HCT116 (cell line): ENCODE measurements at regions not wholly inside any gene's neighbourhood (a gene's known extent, or its start where the extent isn't known, plus 50 kb on each side); places are given as distances from the start of the nearest gene placed in this dataset.

Experiments
- ATAC-seq: fragments of 200-7000 bp; cut with Tn5 transposase; 2 replicates; pipeline ENCODE4 v1.9.1; 2020; ENCODE audit warnings: mild to moderate bottlenecking, moderate library complexity
- BruUV-seq: library from RNA; stranded (reverse); fragments of 400-500 nt; replicated peaks from 2 replicates; lab custom pipeline; 2021; lab: Mats Ljungman, UMichigan
- CTCF ChIA-PET: fragments of 300-600 bp; sonication (Branson Sonifier 250); formaldehyde crosslinking; loops from one replicate; lab custom pipeline; 2021; ENCODE audit warnings: antibody characterized with exemption; lab: Charles Lee
- POLR2A ChIA-PET: fragments of 300-600, 350-600 bp; sonication (Branson Sonifier 250); formaldehyde crosslinking; loops from one replicate; lab custom pipeline; 2021; ENCODE audit warnings: antibody characterized with exemption; lab: Charles Lee
- RAD21 ChIA-PET, 2 experiments: fragments of 300-600 bp; sonication (Branson Sonifier 250); formaldehyde crosslinking; loops; one replicate each; lab custom pipeline; 2023; ENCODE audit warnings: low total read pairs in 2 of 2; ENCODE audit not compliant: uncharacterized antibody in 2 of 2, unreplicated experiment in 2 of 2, low non-redundant PET in 1 of 2; lab: Charles Lee
- DNase-seq: peaks from one replicate; pipeline ENCODE4 v3.0.0-alpha.2; 2010; ENCODE audit warnings: low read depth, low spot score
- H2AFZ ChIP-seq: fragments of 200-600 bp; shearing (Covaris generic), sonication (generic); 2 replicates; pipeline ENCODE4 v1.6.1; 2017; ENCODE audit warnings: low read depth, mixed run types, mixed read lengths, antibody characterized with exemption, low read length; ENCODE audit not compliant: poor library complexity, severe bottlenecking
- H3K27ac ChIP-seq: 2 replicates; pipeline ENCODE4 v1.5.1; 2012; ENCODE audit warnings: low read depth, low read length
- H3K27me3 ChIP-seq: fragments of 200-600 bp; sonication (generic); 2 replicates; pipeline ENCODE4 v1.6.1; 2016; ENCODE audit warnings: mixed run types, low read length, mixed read lengths; ENCODE audit not compliant: insufficient read depth
- H3K36me3 ChIP-seq, 2 experiments: fragments of 200-500 bp in 1 of 2; fragments of 200-600 bp in 1 of 2; sonication (Bioruptor generic) in 1 of 2; sonication (generic) in 1 of 2; 2 replicates each; pipeline versions ENCODE4 v1.5.1 to v1.6.1; 2014 to 2016; ENCODE audit warnings: low read length in 2 of 2, inconsistent platforms in 1 of 2, mixed read lengths in 1 of 2, mixed run types in 1 of 2; ENCODE audit not compliant: insufficient read depth in 2 of 2, control insufficient read depth in 1 of 2
- H3K4me1 ChIP-seq, 2 experiments: fragments of 200-600 bp in 1 of 2; sonication (generic) in 1 of 2; 2 replicates each; pipeline versions ENCODE4 v1.5.1 to v1.6.1; 2012 to 2017; ENCODE audit warnings: low read length in 2 of 2, inconsistent platforms in 1 of 2, mild to moderate bottlenecking in 1 of 2, mixed read lengths in 1 of 2, mixed run types in 1 of 2, moderate library complexity in 1 of 2; ENCODE audit not compliant: insufficient read depth in 2 of 2, control insufficient read depth in 1 of 2
- H3K4me2 ChIP-seq: fragments of 200-600 bp; sonication (generic); 2 replicates; pipeline ENCODE4 v1.6.1; 2017; ENCODE audit warnings: mixed run types, low read length, mixed read lengths
- H3K4me3 ChIP-seq, 2 experiments: fragments of 200-600 bp in 1 of 2; sonication (generic) in 1 of 2; replicated peaks in 1 of 2; 2 replicates each; pipeline ENCODE4 v1.5.1; 2011 to 2016; ENCODE audit warnings: low read length in 2 of 2, control low read depth in 1 of 2, low read depth in 1 of 2, mild to moderate bottlenecking in 1 of 2, mixed read lengths in 1 of 2, mixed run types in 1 of 2
- H3K79me2 ChIP-seq: fragments of 200-600 bp; sonication (generic); 2 replicates; pipeline ENCODE4 v1.6.1; 2017; ENCODE audit warnings: mild to moderate bottlenecking, mixed run types, low read length, moderate library complexity, mixed read lengths; ENCODE audit not compliant: insufficient read depth
- H3K9ac ChIP-seq: fragments of 200-600 bp; sonication (generic); 2 replicates; pipeline ENCODE4 v1.6.1; 2016; ENCODE audit warnings: low read length, mixed read lengths
- H3K9me2 ChIP-seq: fragments of 200-600 bp; sonication (generic), shearing (Covaris generic); 2 replicates; pipeline ENCODE4 v1.6.1; 2017; ENCODE audit warnings: mixed run types, mild to moderate bottlenecking, moderate library complexity; ENCODE audit not compliant: insufficient read depth
- H3K9me3 ChIP-seq, 2 experiments: fragments of 200-500 bp in 1 of 2; fragments of 200-600 bp in 1 of 2; sonication (Bioruptor generic) in 1 of 2; sonication (generic) in 1 of 2; 2 replicates each; pipeline ENCODE4 v1.6.1; 2014 to 2017; ENCODE audit warnings: low read length in 2 of 2, mixed read lengths in 2 of 2, inconsistent platforms in 1 of 2, low read depth in 1 of 2, mild to moderate bottlenecking in 1 of 2, mixed run types in 1 of 2, moderate library complexity in 1 of 2; ENCODE audit not compliant: control insufficient read depth in 1 of 2, insufficient read depth in 1 of 2
- H4K20me1 ChIP-seq: fragments of 200-600 bp; sonication (generic), shearing (Covaris generic); 2 replicates; pipeline ENCODE4 v1.6.1; 2017; ENCODE audit warnings: mixed run types, mild to moderate bottlenecking, moderate library complexity; ENCODE audit not compliant: insufficient read depth
- CBX3 ChIP-seq: IDR thresholded peaks from 2 replicates; pipeline ENCODE4 v1.6.1; 2012; ENCODE audit warnings: low read depth
- CEBPB ChIP-seq: IDR thresholded peaks from 2 replicates; pipeline ENCODE4 v1.6.1; 2012; ENCODE audit warnings: low read depth
- FOSL1 ChIP-seq: IDR thresholded peaks from 2 replicates; pipeline ENCODE4 v1.6.1; 2012; ENCODE audit warnings: low read depth
- JUND ChIP-seq: IDR thresholded peaks from 2 replicates; pipeline ENCODE4 v1.6.1; 2012
- POLR2A ChIP-seq: IDR thresholded peaks from 2 replicates; pipeline ENCODE4 v1.7.0; 2011; ENCODE audit warnings: borderline replicate concordance; ENCODE audit not compliant: insufficient read depth, insufficient read length; ENCODE audit errors: extremely low read depth
- POLR2AphosphoS5 ChIP-seq: IDR thresholded peaks from 2 replicates; pipeline ENCODE4 v1.6.1; 2011; ENCODE audit warnings: mild to moderate bottlenecking, low read depth, low read length, moderate library complexity
- RAD21 ChIP-seq: IDR thresholded peaks from 2 replicates; pipeline ENCODE4 v1.6.1; 2012; ENCODE audit warnings: low read depth, mild to moderate bottlenecking
- SIN3A ChIP-seq: IDR thresholded peaks from 2 replicates; pipeline ENCODE4 v1.6.1; 2012; ENCODE audit warnings: low read depth
- SP1 ChIP-seq: IDR thresholded peaks from 2 replicates; pipeline ENCODE4 v1.6.1; 2012; ENCODE audit warnings: low read depth
- TCF7L2 ChIP-seq: IDR thresholded peaks from 2 replicates; pipeline ENCODE4 v1.7.0; 2011; ENCODE audit warnings: borderline replicate concordance, inconsistent platforms; ENCODE audit not compliant: insufficient read depth, insufficient read length; ENCODE audit errors: extremely low read depth
- YY1 ChIP-seq: IDR thresholded peaks from 2 replicates; pipeline ENCODE4 v1.6.1; 2011; ENCODE audit warnings: low read length, low read depth, moderate library complexity, mild to moderate bottlenecking; ENCODE audit not compliant: insufficient replicate concordance; ENCODE audit errors: extremely low read depth
- intact Hi-C: fragments of 100-400 bp; cut with micrococcal nuclease; formaldehyde crosslinking; loops from 2 replicates; pipeline ENCODE4 v1.10.0; 2022
- TF ChIP-seq, protein P1 (sequence below): IDR thresholded peaks from 2 replicates; pipeline ENCODE4 v1.6.1; 2012
- TF ChIP-seq, protein P2 (sequence below), 3 experiments: fragments of 200-600 bp in 1 of 3; sonication (generic) in 1 of 3; IDR thresholded peaks in 2 of 3; conservative IDR thresholded peaks in 1 of 3; 2 replicates each; pipeline ENCODE4 v1.5.1; 2012 to 2017; ENCODE audit warnings: low read depth in 2 of 3, low read length in 2 of 3, antibody characterized with exemption in 1 of 3, borderline replicate concordance in 1 of 3, control low read depth in 1 of 3, mild to moderate bottlenecking in 1 of 3, mixed read lengths in 1 of 3, mixed run types in 1 of 3, moderate library complexity in 1 of 3; ENCODE audit not compliant: insufficient read depth in 1 of 3
- TF ChIP-seq, protein P3 (sequence below): IDR thresholded peaks from 2 replicates; pipeline ENCODE4 v1.6.1; 2011; ENCODE audit warnings: mild to moderate bottlenecking, low read length, moderate library complexity; ENCODE audit not compliant: insufficient replicate concordance; ENCODE audit errors: extremely low read depth

DNA sequence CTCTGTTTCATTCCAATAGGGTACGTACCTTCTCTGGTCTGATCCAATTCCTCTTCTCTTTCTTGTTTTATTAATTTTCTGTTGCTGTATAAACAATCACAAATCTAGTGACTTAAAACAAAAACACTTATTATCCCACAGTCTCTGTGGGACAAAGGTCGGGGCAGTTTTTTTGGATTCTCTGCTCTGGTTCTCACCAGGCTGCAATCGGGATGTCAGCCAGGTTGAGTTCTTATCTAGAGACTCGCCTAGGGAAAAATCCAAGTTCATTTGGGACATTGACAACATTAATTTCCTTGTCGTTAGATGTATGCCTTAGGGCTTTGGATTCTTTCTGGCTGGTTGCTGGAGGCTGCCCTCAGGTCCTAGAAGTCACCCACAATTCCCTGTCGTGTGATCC lies 430.5 kb upstream of the RORB start:
- CTCF ChIA-PET, result no interaction called here
- intact Hi-C loops, result no loop called here
- TF ChIP-seq POLR2A, result no peak
- no peak for TF ChIP-seq SIN3A
- TF ChIP-seq, protein P1, sequence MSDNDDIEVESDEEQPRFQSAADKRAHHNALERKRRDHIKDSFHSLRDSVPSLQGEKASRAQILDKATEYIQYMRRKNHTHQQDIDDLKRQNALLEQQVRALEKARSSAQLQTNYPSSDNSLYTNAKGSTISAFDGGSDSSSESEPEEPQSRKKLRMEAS, result no peak
- no peak for TF ChIP-seq CBX3
- no peak for TF ChIP-seq RAD21
- TF ChIP-seq YY1, result no peak
- no peak for TF ChIP-seq POLR2AphosphoS5
- TF ChIP-seq, protein P2, sequence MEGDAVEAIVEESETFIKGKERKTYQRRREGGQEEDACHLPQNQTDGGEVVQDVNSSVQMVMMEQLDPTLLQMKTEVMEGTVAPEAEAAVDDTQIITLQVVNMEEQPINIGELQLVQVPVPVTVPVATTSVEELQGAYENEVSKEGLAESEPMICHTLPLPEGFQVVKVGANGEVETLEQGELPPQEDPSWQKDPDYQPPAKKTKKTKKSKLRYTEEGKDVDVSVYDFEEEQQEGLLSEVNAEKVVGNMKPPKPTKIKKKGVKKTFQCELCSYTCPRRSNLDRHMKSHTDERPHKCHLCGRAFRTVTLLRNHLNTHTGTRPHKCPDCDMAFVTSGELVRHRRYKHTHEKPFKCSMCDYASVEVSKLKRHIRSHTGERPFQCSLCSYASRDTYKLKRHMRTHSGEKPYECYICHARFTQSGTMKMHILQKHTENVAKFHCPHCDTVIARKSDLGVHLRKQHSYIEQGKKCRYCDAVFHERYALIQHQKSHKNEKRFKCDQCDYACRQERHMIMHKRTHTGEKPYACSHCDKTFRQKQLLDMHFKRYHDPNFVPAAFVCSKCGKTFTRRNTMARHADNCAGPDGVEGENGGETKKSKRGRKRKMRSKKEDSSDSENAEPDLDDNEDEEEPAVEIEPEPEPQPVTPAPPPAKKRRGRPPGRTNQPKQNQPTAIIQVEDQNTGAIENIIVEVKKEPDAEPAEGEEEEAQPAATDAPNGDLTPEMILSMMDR (IDR thresholded peaks at IDR 0.05 in 2 of 3, conservative IDR thresholded peaks at IDR 0.05 in 1 of 3; ENCODE audit: borderline replicate concordance in 1 of 3, insufficient read depth in 1 of 3, low read depth in 2 of 3, low read length in 2 of 3), result no peak
- no peak for TF ChIP-seq CEBPB
- RAD21 ChIA-PET, result no interaction called here
- Histone ChIP-seq H3K79me2 (no peaks in the 10 kb centered on the region), H3K4me1 (no peaks in the 10 kb centered on the region), H4K20me1 (no peaks in the 10 kb centered on the region), H3K27me3 (no peaks in the 10 kb centered on the region), H3K9ac (no peak overlapping the region), H3K4me2 (no peak overlapping the region), H2AFZ (no peak overlapping the region), H3K9me3 (no peaks in the 10 kb centered on the region; a peak in 1 of 4 replicates), H3K9me2 (no peaks in the 10 kb centered on the region), H3K36me3 (no peaks in the 10 kb centered on the region), H3K4me3 (no peak overlapping the region), H3K27ac (no peak overlapping the region)
- POLR2A ChIA-PET, result no interaction called here
- DNase-seq, result no peak
- no TSS peak for BruUV-seq
- ATAC-seq, result no peak

DNA sequence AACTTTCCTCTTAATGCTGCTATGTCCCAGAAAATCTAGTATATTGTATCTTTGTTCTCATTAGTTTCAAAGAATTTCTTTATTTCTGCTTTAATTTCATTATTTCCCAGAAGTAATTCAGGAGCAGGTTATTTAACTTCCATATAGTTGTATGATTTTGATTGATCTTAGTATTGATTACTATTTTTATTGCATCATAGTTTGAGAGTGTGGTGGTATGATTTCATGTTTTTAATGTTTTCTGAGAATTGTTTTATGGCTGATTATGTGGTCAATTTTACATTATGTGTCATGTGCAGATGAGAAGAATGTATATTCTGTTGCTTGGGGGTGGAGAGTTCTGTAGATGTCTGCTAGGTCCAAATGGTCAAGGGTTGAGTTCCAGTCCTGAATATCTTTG lies 425.6 kb upstream of the RORB start:
- ChIA-PET RAD21 (no interaction called here), POLR2A (no interaction called here), CTCF (no interaction called here)
- Histone ChIP-seq H3K9ac (no peak overlapping the region), H3K9me3 (no peaks in the 10 kb centered on the region; a peak in 2 of 4 replicates), H3K79me2 (no peaks in the 10 kb centered on the region), H3K9me2 (no peaks in the 10 kb centered on the region), H3K4me1 (no peaks in the 10 kb centered on the region), H4K20me1 (no peaks in the 10 kb centered on the region), H3K4me3 (no peak overlapping the region), H3K4me2 (no peak overlapping the region), H2AFZ (no peak overlapping the region), H3K27me3 (no peaks in the 10 kb centered on the region), H3K36me3 (no peaks in the 10 kb centered on the region), H3K27ac (no peak overlapping the region)
- DNase-seq (no peak), ATAC-seq (no peak)
- intact Hi-C loops, result no loop called here
- BruUV-seq, result no TSS peak
- TF ChIP-seq JUND (no peak), TCF7L2 (no peak), SP1 (no peak), YY1 (no peak), FOSL1 (no peak), RAD21 (no peak)
- TF ChIP-seq, protein P3, sequence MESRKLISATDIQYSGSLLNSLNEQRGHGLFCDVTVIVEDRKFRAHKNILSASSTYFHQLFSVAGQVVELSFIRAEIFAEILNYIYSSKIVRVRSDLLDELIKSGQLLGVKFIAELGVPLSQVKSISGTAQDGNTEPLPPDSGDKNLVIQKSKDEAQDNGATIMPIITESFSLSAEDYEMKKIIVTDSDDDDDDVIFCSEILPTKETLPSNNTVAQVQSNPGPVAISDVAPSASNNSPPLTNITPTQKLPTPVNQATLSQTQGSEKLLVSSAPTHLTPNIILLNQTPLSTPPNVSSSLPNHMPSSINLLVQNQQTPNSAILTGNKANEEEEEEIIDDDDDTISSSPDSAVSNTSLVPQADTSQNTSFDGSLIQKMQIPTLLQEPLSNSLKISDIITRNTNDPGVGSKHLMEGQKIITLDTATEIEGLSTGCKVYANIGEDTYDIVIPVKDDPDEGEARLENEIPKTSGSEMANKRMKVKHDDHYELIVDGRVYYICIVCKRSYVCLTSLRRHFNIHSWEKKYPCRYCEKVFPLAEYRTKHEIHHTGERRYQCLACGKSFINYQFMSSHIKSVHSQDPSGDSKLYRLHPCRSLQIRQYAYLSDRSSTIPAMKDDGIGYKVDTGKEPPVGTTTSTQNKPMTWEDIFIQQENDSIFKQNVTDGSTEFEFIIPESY, result no peak
- TF ChIP-seq, protein P1, result no peak
